SJCRH30 (cell line): ENCODE measurements at regions not wholly inside any gene's neighbourhood (a gene's known extent, or its start where the extent isn't known, plus 50 kb on each side); places are given as distances from the start of the nearest gene placed in this dataset.

ENCODE experiments used
- DNase-seq, 2 experiments: peaks; one replicate each; pipeline ENCODE4 v3.0.0-alpha.2; 2015 to 2020
- H3K27ac ChIP-seq: fragments of 250-450 bp; sonication (Bioruptor Pico); 2 replicates; pipeline ENCODE4 v1.5.1; 2020; ENCODE audit warnings: mild to moderate bottlenecking, moderate library complexity
- H3K27me3 ChIP-seq: fragments of 250-450 bp; sonication (Bioruptor Pico); 2 replicates; pipeline ENCODE4 v1.5.1; 2020; ENCODE audit warnings: mild to moderate bottlenecking, moderate library complexity
- H3K36me3 ChIP-seq: fragments of 250-450 bp; sonication (Bioruptor Pico); 2 replicates; pipeline ENCODE4 v1.5.1; 2020; ENCODE audit warnings: mild to moderate bottlenecking, moderate library complexity
- H3K4me1 ChIP-seq: fragments of 250-450 bp; sonication (Bioruptor Pico); 2 replicates; pipeline ENCODE4 v1.5.1; 2020; ENCODE audit warnings: mild to moderate bottlenecking, moderate library complexity
- H3K4me3 ChIP-seq: fragments of 250-450 bp; sonication (Bioruptor Pico); 2 replicates; pipeline ENCODE4 v1.5.1; 2020; ENCODE audit warnings: mild to moderate bottlenecking, moderate library complexity
- H3K9me3 ChIP-seq: fragments of 250-450 bp; sonication (Bioruptor Pico); replicated peaks from 2 replicates; pipeline ENCODE4 v1.5.1; 2020; ENCODE audit warnings: mild to moderate bottlenecking, moderate library complexity

DNA sequence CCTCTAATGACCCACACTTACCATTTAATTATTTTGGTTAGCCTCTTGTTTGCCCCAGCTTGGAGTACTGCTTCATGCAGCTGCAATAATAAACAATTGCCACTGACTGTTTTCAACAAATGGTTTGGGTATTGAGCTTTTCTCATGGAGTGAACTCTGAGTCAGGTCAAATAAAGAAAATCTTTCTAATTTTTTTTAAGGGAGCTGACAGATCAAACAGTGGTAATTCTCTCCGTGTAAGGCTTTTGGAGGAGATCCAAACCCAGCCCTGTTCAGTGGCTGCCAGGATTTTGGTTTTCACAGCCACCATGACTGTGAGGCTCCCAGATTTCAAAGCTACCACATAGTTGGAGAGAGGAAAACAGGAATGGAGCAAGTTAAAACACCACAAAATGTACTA is 110.7 kb upstream of the EFNA5 start:
- H3K9me3 ChIP-seq: peaks cover 8% of the 10 kb centered on the region
- H3K4me1 ChIP-seq: peaks cover 32% of the 10 kb centered on the region
- H3K36me3 ChIP-seq: no peaks in the 10 kb centered on the region
- H3K4me3 ChIP-seq: no peak overlapping the region
- peak; percentile 72 to 77 for DNase-seq
- H3K27ac ChIP-seq: peak overlapping the region; percentile 26
- H3K27me3 ChIP-seq: no peaks in the 10 kb centered on the region

- H3K36me3 ChIP-seq: no peaks in the 10 kb centered on the region
- no peak overlapping the region for H3K4me3 ChIP-seq
- H3K4me1 ChIP-seq: peaks cover 37% of the 10 kb centered on the region
- H3K27me3 ChIP-seq: no peaks in the 10 kb centered on the region
- H3K27ac ChIP-seq: peak overlapping the region; percentile 80
- peaks cover 8% of the 10 kb centered on the region for H3K9me3 ChIP-seq
- DNase-seq: peak; percentile 71 to 83
Observed at GRCh38 chr5:107779437-107779836, 108.7 kb upstream of the EFNA5 start.

DNA sequence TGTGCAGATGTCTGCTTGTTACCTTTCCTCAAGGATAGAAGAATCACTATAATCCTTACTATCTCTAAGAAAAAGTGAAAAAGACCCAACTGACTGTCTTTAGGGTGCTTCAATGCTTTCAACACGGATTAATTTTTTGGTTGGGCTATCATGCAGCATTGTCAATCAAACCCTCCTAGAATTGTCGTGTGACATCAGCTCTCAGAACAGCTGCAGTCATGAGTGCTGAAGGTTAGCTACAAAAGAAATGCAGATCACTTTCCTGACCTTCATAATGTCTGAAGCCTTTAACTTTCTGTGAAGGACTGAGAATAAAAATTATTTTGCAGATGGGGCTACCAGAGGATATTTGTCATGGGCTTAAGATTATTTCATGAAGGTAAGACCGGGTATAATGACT is 107.9 kb upstream of the EFNA5 start:
- Histone ChIP-seq H3K9me3 (peaks cover 8% of the 10 kb centered on the region), H3K4me3 (no peak overlapping the region), H3K4me1 (peaks cover 43% of the 10 kb centered on the region), H3K27me3 (no peaks in the 10 kb centered on the region), H3K27ac (peak overlapping the region; percentile 80), H3K36me3 (no peaks in the 10 kb centered on the region)
- DNase-seq: peak; percentile 27 to 68

DNA sequence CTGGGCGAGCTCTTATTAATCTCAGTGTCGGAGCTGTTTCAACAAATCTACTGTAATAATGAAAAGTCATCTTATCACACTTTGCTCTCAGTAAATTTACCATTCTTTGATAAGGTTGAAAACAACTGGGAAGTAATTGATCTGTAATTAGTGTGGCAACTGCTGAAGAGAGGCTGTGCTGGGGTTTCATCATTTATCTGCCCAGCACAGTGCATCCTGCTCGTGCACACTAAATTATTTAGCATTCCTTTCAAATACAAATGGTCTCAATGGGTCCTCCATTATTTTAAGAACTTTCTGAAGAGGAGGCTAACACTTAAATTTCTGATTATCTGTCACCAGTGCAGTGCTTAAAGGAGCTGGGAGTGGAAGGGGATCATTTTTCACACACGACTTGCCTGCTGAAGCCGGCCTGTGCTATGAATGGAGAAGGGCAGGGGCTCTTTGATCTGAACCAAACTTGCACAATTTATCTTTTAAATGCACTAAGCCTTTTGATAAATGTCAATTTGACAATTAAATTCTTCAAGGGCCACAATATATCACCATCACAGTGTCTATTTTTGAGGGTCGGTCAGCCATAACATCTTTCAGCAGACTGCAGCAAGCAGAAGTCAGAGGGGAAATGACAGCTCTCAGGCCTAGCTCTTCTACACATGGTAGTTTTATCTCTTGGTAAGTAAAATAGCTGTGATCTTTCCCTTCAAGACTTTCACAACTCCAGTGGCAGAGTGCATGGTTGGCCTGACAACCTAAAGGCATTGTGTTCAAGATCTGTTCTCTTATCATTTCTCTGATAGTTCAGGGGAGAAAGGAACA is 106.4 kb upstream of the EFNA5 start:
- DNase-seq: no peak
- Histone ChIP-seq H3K27me3 (no peaks in the 10 kb centered on the region), H3K36me3 (no peaks in the 10 kb centered on the region), H3K27ac (no peak overlapping the region), H3K9me3 (peaks cover 8% of the 10 kb centered on the region), H3K4me3 (no peak overlapping the region), H3K4me1 (peaks cover 43% of the 10 kb centered on the region)

GRCh38 chr5:107776506-107776905 is 105.8 kb upstream of the EFNA5 start:
- H3K27ac ChIP-seq: no peak overlapping the region
- peaks cover 49% of the 10 kb centered on the region for H3K4me1 ChIP-seq
- H3K4me3 ChIP-seq: no peak overlapping the region
- no peak for DNase-seq
- peaks cover 8% of the 10 kb centered on the region for H3K9me3 ChIP-seq
- no peaks in the 10 kb centered on the region for H3K27me3 ChIP-seq
- H3K36me3 ChIP-seq: no peaks in the 10 kb centered on the region

DNA sequence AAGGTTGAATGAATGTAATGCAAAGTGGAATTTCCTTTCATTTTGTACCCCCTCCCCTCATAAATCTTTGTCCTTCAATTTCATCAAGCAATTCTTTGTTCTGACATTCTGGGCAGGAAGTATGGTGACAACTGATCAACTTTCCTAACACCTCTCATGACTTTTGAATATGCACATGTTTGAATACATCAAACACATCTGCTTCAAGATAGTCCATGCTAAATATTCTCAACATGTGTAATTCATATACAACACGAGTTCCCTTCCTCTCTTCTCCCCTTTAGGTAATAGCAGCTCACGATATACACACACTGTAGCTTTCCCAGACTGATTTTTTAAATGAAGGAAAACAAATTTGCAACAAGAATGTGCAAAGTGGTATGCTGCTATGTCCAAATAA is 103.6 kb upstream of the EFNA5 start:
- no peaks in the 10 kb centered on the region for H3K36me3 ChIP-seq
- H3K4me1 ChIP-seq: peaks cover 60% of the 10 kb centered on the region
- no peak overlapping the region for H3K4me3 ChIP-seq
- 0 out of 2 replicates have a peak overlapping the region, but pooled peaks have one; percentile 0 for H3K27ac ChIP-seq
- no peaks in the 10 kb centered on the region for H3K9me3 ChIP-seq
- peak in 1 of 2 experiments; percentile 52 for DNase-seq
- H3K27me3 ChIP-seq: no peaks in the 10 kb centered on the region

GRCh38 chr5:107773479-107773878 is 102.7 kb upstream of the EFNA5 start:
- H3K4me1 ChIP-seq: peaks cover 60% of the 10 kb centered on the region
- no peak overlapping the region for H3K4me3 ChIP-seq
- H3K27me3 ChIP-seq: no peaks in the 10 kb centered on the region
- DNase-seq: no peak
- H3K36me3 ChIP-seq: no peaks in the 10 kb centered on the region
- no peak overlapping the region for H3K27ac ChIP-seq
- H3K9me3 ChIP-seq: no peaks in the 10 kb centered on the region

DNA sequence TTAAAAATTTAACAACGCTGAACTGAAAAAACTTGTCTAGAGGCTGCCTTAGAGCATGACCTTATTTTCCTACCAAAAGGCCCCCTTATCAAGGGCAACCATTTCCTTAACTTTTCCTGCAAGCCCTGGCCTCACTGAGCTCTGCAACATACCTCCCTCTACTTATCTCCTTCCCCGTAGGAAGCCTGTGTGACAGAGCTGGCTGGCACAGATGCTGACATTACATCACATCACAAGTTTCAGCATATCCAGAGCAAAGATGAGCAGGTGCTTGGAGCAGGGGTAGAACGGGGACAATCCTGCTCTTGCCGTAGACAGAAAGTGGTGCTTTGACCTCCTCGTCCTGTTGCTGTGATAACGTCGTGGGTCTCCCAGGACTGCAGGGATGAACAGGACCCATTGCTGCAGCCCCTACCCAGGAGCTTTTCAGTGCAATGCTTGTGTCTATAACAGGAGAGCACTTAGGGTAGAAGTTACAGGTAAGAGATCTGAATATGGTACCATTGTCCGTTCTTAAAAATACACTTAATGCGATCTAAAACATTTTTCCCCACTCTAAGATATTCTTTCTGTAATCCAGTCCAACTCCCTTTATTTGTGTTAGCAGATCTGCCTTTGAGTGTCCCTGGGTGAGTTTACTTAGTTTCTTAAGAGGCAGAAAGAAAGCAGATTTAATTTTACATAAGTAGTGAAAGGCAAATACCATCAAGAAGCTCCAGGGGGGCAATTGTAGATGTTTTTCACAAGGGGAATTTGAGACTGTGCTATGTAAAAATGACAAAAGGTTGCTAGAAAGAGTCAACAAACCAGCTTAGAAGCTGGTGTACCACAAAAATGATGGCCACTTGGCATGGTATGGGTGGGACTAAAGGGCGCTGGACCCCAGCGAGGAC is 101.9 kb upstream of the EFNA5 start:
- Histone ChIP-seq H3K27me3 (no peaks in the 10 kb centered on the region), H3K4me3 (no peak overlapping the region), H3K36me3 (no peaks in the 10 kb centered on the region), H3K27ac (no peak overlapping the region), H3K9me3 (no peaks in the 10 kb centered on the region), H3K4me1 (peaks cover 55% of the 10 kb centered on the region)
- DNase-seq: peak; percentile 19 to 57

DNA sequence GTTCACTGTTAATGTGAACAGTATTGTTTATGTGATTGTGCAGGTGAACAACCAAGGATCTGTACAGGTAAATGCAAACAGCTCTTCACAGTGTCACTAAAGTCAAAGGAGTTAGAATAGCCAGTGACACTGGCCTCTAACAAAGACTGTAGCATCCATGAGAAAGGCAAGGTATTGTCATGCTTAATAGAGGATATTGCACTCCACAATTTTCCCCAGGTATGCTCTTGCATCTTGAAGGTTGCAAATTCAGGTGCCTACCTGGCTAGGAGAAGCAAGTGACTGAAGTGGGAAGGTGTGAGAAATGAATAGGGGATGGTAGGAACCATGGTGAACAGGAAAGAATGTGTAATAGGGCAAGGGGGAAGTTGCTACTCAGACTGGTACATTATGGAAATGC is 101.2 kb upstream of the EFNA5 start:
- Histone ChIP-seq H3K27ac (no peak overlapping the region), H3K36me3 (no peaks in the 10 kb centered on the region), H3K4me1 (peaks cover 51% of the 10 kb centered on the region), H3K9me3 (no peaks in the 10 kb centered on the region), H3K27me3 (no peaks in the 10 kb centered on the region), H3K4me3 (no peak overlapping the region)
- DNase-seq: no peak

DNA sequence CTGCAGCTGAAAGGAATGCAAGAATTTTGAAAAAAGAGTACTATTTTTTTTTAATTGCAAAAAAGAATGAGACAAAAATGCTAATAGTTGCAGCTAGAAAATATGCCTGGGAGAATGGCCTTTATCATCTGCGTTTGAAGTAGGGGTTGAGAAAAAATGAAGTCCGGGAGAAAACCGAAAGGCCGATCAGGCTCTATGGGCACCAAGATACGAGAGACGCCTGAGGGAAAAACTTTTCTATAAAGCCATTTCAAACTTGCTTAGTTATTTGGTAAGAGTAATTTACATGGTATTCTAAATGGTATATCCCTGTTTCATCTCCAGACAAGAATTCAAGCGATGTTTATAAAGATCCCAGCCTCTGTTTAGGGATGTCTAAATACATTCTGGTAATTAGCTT is 99.3 kb upstream of the EFNA5 start:
- Histone ChIP-seq H3K27ac (peak overlapping the region; percentile 96), H3K4me1 (peaks cover 46% of the 10 kb centered on the region), H3K9me3 (no peaks in the 10 kb centered on the region), H3K36me3 (no peaks in the 10 kb centered on the region), H3K27me3 (no peaks in the 10 kb centered on the region), H3K4me3 (peak overlapping the region; percentile 18)
- no peak for DNase-seq

DNA sequence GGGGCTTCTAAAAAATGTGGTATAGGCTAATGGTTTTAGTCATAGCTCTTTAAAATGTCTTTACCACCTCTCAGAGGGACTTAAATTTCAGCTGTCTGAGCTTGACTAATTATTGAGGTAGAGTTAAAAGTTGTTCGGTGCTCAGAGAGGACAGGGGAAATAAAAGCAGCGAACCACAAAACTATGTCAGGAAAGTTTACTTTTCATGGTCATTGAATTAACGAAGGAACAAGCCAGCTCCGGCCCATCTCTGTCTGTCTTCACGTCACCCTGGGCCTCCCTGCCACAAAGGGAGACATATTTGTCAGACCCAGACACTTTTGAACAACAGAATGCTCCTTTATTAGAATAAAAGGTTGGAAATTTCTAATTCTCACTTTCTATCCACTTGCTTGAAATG is 98.8 kb upstream of the EFNA5 start:
- DNase-seq: peak; percentile 78 to 90
- Histone ChIP-seq H3K4me1 (peaks cover 42% of the 10 kb centered on the region), H3K27me3 (no peaks in the 10 kb centered on the region), H3K4me3 (peak overlapping the region; percentile 18), H3K36me3 (no peaks in the 10 kb centered on the region), H3K9me3 (no peaks in the 10 kb centered on the region), H3K27ac (peak overlapping the region; percentile 96)

DNA sequence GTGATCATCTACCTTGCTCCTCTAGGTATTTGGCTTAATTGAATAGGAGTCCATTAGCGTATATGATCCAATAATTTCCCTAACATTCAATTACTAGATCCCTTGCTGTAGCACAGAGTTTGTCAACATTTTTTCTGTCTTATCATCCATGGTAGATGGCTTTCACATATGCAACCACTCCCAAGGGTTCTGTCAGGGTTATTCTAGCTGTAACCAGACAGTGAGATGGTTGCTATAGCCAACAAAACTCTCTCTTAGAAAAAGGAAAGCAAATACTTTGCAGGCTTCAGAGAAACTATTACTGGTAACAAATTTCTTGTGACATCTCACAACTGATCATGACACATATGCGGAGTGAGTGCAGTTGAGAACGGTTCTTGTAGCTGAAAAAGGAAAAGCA is 96.2 kb upstream of the EFNA5 start:
- no peaks in the 10 kb centered on the region for H3K9me3 ChIP-seq
- no peaks in the 10 kb centered on the region for H3K36me3 ChIP-seq
- H3K27ac ChIP-seq: no peak overlapping the region
- DNase-seq: no peak
- no peaks in the 10 kb centered on the region for H3K27me3 ChIP-seq
- no peak overlapping the region for H3K4me3 ChIP-seq
- peaks cover 54% of the 10 kb centered on the region for H3K4me1 ChIP-seq

- no peaks in the 10 kb centered on the region for H3K9me3 ChIP-seq
- H3K4me1 ChIP-seq: peaks cover 50% of the 10 kb centered on the region
- DNase-seq: no peak
- H3K27me3 ChIP-seq: no peaks in the 10 kb centered on the region
- H3K27ac ChIP-seq: no peak overlapping the region
- no peak overlapping the region for H3K4me3 ChIP-seq
- H3K36me3 ChIP-seq: no peaks in the 10 kb centered on the region
Observed at GRCh38 chr5:107766439-107766838, 95.7 kb upstream of the EFNA5 start.

GRCh38 chr5:107765805-107766063 is 95.0 kb upstream of the EFNA5 start:
- no peak overlapping the region for H3K4me3 ChIP-seq
- no peaks in the 10 kb centered on the region for H3K27me3 ChIP-seq
- DNase-seq: no peak
- no peaks in the 10 kb centered on the region for H3K36me3 ChIP-seq
- no peaks in the 10 kb centered on the region for H3K9me3 ChIP-seq
- H3K27ac ChIP-seq: no peak overlapping the region
- peaks cover 44% of the 10 kb centered on the region for H3K4me1 ChIP-seq

DNA sequence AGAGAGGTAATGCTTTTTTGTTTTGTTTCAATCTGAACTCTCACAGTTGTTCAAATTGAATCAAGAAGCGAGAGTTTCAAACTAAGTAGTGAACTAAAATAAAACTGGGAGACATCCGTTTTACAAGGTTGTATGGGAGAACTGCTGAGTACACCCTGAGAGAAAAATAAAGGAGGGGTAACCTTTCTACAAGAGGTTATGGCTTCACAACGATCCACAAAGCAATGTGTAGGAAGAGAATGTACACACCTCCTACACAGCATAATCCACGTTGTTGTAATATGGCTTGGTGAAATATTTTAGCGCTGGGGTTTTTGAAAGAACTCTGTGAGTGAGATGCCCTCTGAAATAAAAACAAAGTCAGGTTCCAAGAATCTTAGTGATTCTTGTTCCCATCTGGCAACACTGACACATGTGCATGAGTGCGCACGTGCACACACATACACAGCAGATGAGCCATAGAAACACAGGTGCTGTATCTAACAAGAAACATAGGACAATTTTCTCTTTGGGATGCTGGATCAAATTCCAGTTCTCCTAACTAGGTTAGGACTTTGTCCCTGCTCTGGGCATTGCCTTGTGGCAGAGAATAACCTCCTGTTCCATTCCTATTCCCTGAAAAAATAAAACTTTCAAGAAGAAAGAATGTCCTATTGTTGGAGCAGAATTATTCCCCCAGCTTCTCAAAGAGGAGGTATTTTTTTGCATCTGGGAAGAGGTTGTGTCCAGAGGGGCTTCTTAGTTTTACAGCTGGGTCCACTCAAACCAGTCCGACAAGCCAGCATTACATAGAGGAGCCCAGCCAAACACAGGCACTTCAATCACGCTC is 94.5 kb upstream of the EFNA5 start:
- no peak for DNase-seq
- peaks cover 38% of the 10 kb centered on the region for H3K4me1 ChIP-seq
- no peaks in the 10 kb centered on the region for H3K27me3 ChIP-seq
- H3K36me3 ChIP-seq: no peaks in the 10 kb centered on the region
- H3K9me3 ChIP-seq: no peaks in the 10 kb centered on the region; the same call in 1 of the 2 replicates
- H3K27ac ChIP-seq: no peak overlapping the region
- H3K4me3 ChIP-seq: no peak overlapping the region
